Putamen (tissue), 1 donor: ENCODE measurements at regions not wholly inside any gene's neighbourhood (a gene's known extent, or its start where the extent isn't known, plus 50 kb on each side); places are given as distances from the start of the nearest gene placed in this dataset.
"Not testable (repeated sequence)": the region's sequence is repeated elsewhere in the genome, so short reads cannot be mapped to it uniquely, and the experiment has no call there.

Experiments used
- DNase-seq: peaks from one replicate; pipeline ENCODE4 v3.0.0-alpha.2; 2016; ENCODE audit warnings: low spot score

DNA sequence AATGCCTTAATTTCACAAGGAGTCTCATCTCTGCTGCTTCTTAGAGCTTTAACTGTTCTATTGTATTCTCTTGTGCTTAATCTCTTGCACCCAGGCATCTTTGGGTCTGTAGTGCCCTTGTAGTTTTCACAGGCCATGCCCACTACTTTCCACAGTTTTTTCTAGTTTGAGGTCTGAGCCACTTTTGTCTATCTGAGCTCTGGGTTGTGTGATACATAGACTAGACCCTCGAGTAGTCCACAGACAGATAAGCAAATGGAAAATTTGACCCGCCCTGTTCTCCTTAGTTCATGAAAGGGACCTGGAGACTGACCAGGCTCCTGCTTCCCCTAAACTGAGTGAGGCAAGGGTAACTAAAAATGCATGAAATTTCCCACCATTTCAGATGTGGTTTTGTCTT, 466.8 kb upstream of the ZEB2 start:
- DNase-seq, result no peak

DNA sequence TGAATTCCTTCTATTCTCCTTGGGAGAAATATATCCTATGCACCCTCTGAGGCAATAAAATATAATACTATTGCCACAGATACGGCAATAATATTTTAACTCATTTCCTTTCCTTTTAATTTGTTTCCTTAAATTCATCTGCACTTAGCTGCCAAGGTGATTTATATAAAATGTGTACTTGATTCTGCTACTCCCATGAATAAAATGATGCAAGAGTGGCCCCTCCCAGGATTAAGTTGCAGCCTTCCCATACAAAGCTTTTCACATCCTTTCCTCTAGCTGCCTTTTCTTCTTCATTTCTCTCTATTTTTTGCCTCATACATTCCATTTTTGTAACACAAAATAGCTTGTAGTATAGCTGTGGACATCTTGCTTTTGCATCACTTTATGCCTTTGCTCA, 464.1 kb upstream of the ZEB2 start:
- DNase-seq, result no peak

DNA sequence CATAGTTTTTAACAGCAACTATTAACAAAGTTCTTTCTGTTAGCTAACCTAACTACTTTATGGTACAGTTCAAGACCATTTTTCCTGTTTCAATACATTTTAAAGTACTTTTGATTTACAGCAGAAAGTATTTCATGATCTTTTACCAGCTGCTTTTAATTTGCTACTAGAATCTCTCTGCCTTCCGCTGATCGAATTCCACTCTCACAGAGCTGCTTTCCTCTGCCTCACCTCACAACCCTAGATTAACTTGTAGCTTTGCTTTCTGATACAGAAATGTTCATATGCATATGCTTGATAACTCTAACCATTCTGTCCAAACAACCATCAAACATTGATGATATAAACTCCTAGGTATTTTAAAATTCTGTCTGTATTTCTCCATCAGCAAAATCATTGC, 463.2 kb upstream of the ZEB2 start:
- no peak for DNase-seq

DNA sequence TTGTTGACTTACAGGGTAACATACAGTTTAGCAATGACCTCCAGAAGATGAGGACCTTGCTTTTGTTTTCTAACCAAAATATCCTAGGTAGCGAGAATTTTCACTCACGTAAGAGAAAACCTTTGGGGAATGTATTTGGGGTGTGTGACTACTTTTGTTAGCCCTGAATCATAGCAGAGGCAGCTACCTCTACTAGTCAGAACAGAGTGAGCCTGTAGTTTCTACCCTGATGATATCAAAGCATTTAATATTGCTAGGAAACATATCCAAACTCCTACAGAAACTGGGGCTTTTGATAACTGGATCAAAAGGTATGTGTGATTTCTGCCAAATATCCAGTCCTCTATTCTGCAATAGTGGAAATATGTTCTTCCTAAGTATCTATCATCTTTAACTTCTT, 462.6 kb upstream of the ZEB2 start:
- no peak for DNase-seq

DNA sequence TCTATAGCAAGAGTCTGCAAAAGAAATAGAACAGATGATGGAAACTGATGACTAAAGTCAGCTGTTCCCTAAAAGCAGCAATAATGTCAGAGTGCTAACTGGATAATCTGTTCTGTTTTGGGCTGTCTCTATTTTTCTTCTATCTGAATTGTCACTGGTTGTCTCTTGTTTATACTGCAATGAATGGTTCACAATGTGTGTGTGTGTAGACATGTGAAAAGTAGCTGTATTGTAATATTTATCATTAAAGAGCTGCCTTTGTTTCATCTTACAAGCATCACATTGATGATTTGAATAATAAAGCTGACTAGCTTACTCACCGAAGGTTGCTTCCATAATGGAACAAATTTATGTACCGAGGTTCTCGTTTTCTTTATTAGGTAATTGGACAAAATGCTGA, 456.0 kb upstream of the ZEB2 start:
- DNase-seq, result peak; percentile 89

DNA sequence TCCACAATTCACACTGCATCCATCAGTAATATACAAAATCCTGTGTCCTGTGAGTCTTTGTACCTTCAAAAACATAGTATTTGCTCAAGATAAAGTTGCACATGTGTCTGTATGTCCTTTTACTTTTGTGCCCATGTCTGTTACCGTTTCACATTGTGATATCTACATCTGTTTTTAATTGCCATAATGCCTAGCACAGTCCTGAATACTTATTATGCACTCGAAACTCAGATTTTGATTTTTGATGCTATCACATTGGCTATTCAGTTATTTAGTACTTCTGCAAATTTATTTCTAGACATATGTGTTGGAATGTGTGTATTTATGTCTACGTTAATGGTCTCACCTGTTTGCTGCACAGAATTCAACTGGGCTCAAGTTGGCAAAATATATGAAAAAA, 452.8 kb upstream of the ZEB2 start:
- no peak for DNase-seq

DNA sequence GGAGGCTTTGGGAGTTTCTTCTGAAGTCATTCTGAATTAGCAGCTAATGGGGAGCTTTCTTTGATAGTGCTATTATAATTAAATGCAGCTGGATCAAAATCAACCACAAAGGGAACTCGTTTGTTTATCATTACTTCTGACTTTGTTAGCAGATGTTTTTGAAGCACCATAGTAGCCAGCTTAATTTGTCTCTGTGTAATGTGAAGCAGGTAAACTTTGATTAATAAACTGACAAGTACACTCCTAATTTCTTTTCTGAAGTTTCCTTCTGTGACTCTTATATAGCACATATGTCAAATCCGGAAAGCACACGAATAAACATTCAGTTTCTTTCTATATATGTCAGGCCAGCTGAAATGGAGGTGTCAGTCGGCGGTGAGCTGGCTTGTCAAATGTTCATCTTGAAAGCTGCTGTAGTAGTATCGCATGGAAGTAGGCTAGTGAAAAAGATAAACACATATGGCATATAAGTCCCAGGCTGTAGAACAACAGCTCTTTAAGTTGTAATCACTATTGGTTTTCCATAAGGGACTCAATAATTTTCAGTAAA, 451.9 kb upstream of the ZEB2 start:
- no peak for DNase-seq

DNA sequence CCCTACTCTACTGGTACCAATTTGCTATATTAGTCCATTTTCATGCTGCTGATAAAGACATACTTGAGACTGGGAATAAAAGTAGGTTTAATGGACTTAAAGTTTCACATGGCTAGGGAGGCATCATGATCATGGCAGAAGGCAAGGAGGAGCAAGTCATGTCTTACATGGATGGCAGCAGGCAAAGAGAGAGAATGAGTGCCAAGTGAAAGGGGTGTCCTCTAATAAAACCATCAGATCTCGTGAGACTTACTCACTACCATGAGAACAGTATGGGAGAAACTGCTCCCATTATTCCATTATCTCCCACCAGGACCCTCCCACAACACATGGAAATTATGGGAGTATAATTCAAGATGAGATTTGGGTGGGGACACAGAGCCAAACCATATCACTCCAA, 450.5 kb upstream of the ZEB2 start:
- not testable (repeated sequence) for DNase-seq

DNA sequence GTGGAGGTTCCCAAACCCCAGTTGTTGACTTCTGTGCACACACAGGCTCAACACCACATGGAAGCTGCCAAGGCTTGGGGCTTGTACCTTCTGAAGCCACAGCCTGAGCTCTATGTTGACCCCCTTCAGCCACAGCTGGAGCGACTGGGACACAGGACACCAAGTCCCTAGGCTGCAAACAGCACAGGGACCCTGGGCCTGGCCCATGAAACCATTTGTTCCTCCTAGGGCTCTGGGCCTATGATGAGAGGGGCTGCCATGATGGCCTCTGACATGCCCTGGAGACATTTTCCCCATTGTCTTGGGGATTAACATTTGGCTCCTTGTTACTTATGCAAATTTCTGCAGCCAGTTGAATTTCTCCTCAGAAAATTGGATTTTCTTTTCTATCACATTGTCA, 449.6 kb upstream of the ZEB2 start:
- not testable (repeated sequence) for DNase-seq

DNA sequence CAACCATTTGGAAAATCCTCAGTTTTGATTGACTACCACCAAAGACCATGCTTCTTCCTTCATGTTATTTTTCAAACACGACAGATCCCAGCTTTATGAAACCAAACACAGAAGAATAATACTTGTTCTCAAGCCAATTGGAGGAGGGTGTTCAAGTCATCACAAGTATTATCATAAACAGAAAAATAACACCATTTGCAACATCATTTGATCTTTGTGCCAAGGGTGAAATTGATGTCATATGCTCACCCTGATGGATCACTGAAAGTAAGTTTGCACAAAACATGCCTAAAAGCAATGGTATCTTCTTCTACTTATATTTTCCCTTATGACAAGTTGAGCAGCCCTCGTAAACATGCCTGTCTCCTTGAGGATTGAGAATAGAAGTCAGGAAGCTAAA, 448.0 kb upstream of the ZEB2 start:
- no peak for DNase-seq

DNA sequence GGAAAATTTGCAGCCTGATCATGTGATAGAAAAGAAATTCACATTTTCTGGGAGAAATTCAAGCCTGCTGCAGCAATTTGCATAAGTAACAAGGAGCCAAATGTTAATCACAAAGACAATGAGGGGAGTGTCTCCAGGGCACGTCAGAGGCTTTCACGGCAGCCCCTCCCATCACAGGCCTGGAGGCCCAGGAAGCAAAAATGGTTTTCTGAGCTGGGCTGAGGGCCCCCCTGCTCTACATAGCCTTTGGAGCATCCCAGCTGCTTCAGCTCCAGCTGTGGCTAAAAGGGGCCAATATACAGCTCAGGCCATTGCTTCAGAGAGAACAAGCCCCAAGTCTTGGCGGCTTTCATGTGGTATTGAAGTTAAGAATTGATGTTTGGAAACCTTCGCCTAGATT, 445.3 kb upstream of the ZEB2 start:
- no peak for DNase-seq

DNA sequence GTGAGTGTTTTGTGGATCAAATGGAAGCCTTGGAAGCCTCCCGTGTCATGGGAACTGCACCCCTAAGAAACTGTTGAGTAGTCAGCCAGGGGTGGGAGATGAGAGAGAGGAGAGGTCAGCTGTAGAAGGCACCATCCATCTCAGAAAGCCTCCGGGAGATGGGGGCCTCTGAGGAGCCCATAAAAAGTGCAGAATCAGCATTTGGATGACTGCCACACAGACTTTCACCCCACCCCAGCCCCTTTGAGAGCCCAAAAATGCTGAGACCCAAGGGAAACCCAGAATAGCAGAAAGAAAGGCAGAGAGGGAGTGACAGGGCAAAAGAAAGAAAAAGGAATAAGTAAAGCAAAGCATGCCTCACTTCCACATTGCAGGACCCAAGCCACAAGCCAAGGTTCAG, 443.1 kb upstream of the ZEB2 start:
- no peak for DNase-seq

DNA sequence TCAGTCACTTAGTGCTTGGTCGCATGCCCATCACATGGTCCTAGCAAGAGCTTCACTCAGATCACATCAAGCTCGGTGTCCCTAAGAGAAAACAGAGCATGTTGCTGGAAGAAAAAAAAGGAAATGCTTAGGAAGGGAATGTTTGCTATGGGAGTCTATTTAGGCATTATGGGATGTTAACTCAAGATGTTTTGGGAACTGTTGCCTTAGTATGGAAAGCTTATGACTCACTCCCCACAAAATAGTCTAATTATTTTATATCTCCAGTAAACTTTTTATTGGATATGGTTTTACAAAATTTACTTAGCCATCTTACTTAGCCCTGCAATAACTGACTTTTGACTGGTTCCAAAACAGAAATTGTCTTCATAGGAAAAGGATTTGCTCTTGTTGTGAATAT, 439.5 kb upstream of the ZEB2 start:
- no peak for DNase-seq

DNA sequence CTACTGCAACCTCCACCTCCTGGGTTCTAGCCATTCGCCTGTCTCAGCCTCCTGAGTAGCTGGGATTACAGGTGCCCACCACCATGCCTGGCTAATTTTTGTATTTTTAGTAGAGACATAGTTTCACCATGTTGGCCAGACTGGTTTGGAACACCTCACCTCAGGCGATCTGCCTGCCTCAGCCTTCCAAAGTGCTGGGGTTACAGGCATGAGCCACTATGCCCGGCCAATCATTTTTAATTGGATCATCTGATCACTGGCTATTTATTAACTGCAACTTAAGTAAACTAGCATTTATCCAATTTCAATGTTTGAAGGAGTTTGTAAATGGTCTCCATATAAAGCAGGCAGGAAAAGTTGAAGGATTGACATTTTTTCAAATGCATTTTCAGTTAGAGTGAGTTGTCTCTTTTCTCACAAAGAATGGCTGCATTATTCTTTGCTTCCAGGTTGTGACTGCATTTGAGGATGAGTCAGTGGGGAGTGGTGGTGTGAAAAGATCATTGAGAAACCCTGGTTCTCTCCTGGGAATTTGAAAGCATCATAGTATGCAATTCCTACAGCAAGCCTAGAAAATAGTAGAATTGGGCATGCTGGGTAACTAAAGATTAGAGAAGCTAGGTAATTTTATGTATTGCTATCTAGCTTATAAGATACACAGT, 431.1 kb upstream of the ZEB2 start:
- no peak for DNase-seq

DNA sequence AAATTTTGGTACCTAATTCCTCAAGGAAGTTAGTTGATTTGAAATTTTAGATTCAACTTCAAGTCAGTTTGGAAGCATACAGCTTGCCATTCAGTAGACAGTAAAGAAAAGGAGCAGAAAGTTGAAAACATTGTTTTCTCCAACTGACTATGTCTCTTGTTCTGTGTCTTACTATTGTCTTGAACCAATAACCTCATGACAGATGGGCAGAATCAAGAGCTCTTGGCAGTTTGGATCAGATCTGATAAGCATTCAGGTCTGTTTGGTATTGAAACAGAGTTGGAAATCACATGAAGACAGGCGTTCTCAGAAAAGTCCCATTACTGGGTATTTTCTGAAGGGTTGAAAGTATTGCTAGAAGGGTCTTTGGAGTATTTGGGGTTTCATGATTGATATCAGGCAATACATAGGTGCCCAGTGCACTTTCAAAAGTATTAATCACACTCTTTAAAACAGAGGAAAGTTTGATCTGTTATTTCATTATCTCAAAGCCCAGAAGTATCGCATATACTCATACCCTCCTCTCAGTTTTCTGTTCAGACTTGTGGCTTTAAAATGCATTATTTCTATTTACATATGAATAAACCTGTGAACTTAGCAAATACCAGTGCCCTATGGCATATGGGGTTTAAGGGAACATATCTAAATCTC, 428.4 kb upstream of the ZEB2 start:
- DNase-seq, result no peak

DNA sequence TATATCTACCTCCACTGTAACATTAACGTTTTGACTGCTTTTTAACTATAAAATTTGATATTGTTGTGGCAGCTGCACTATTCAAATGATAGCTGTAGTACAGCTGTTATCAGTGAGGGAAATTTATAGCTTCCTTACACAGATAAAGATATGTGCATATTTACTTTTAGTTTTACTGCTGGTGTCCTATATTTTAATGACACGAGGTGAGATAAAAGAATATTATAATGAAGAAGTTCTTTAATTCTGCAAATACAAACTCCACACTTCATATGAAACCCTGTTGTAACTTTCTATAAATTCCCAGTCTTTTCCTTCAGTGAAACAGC, 427.8 kb upstream of the ZEB2 start:
- DNase-seq, result no peak

DNA sequence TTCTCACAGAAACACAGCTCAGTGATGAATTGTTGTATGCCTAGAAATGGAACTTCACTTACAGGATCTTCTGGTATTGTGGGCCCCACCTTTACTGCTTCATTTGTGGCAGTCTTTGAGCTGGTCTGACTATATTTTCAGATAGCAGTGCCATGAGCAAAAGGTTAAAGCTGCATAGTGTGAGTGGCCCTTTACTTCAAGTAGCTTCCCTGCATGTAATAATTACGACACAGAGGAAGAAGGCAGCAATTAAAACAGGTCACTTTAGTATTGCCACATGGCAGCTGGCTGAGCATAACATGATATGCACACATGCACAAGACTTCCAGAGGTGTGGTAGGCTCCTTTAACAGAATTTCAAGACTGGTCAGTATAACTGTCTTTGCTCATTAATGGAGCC, 426.3 kb upstream of the ZEB2 start:
- no peak for DNase-seq

DNA sequence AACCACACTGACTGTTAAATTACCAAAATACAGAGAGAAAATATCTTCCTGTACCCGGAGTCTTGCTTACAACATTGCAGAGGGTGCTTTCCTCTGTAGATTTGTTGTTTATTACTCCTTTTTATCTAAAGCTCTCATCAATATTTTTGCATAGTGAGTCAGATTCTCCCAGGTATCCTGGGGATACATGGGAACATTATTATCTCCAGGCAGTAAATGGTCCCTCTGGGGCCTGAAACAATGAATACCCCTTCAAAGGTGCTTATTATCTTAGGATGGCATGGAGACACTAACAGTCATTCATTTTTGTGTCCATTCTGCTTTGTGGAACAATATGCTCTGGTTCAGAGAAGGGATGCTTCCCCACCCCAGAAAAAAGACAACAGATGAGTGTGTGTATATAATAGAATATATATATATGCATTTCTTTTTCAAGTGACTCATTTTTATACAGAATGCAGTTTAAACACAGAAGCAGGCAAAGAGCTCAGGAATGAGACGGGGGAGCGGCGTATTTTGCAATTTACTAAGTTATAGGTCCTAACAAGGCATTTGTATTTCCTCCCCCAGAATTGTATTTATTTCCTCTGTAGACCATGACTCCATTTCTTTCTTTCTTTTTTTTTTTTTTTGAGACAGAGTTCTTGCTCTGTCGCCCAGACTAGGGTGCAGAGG, 424.8 kb upstream of the ZEB2 start:
- no peak for DNase-seq

DNA sequence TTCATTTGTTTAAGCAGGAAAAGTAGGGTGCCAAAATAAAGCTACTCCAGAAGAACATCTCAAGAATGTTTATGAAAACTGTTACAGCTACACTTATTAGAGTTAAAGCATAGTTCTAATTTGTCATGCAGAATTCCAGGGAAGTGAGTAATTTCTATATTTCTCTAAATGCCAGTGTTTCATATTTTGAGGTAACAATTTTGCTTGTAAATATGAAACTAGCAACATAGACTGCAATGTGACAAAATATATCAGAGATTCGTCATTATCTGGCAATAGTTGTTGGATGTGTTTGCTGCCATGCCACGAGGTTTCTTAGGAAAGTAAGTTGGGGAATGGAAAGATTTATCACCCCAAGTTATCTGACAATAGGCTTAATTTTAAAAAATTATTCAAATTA, 424.1 kb upstream of the ZEB2 start:
- DNase-seq, result no peak

DNA sequence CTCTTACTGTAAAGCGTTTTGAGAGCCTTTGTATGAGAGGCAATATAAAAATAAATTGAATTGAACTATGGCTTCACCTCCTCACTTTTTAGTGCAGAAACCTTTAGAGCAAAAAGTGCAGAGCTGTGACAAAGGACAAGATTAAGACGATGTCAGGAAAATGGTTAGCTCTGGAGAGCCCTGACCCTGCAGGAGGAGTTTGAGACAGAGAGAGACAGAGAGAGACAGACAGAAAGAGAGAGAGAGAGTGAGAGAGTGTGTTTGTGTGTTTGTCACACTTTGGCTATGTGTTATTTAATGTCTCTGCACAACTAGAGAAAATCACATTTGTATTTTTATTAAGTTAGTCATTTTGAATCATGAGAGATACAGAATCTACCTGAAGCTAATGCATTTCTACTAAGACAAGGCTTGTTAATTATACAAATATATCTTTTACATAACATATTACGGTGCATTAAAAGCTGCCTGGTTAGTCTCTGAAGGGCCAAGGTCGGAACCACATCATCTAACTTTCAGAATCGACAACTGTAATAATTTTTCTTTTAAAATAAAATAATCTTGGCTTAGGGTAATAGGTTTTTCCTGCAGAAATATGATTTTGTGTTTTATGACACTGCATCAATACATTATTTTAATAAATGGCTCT, 423.5 kb upstream of the ZEB2 start:
- DNase-seq, result no peak

DNA sequence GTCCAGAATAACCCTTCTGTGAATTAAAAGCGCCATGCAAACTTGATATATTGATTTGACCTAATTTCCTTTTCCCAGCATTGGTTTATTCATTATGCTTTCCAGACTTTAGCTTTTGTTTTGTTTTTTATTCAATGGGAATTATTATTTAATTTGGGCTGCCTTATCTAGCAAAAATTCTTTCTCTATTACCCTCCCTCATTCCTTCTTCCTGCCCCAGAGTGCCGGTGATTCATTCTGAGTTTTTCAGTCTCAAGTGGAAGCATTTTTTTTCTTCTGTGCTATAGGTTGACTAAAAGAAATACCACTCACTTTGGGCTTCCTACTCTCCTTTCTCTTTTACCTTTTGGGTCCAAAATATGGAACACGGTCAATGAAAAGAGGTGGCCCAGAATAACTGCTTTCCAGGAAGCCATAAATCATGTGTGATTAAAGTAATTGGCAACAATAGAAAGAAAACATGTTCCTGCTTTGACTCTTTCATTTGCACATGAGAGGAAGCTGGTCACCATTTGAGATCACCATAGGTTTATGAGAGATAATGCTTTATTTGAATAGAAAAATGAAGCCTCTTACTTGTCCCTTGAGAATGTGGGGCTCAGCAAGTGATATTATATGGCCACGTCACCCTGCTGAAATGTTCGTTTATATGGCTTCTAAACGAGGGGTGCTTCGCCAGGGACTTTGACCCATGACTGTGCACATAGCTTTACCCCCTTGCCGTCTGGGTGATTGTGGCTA, 422.8 kb upstream of the ZEB2 start:
- DNase-seq, result no peak

DNA sequence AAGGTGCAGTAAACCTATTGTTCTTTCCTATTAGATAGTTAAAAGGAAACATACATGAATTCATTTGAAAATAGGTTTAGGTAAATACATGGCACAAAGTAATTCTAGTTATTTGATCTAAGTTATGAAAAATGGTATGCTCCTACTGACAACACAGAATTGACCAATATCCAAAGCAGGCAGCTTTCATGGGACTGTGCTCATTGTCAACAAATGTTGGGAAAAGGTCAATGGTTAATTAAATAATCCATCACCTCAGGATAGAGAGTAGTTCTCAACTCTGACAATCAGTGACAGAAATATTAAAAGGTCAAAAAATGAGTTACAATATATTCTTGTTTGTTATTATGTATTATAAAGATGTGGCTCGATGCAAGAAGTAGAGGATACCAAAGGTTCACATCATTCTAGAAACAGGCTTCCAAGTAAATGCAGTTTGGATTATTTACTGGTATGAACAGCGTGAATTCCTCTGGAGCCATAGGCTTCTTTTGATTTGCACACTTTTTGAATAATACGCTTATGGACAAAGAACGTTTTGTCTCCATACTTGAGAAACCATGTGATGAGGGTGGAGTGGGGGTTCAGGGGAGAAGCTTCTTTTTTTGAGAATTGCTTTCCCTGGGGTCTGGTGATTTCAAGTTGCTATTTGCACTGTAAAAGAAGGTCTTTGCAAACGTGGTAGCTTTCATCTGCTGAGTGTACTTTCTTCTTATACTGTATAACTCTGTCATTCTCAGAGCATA, 422.0 kb upstream of the ZEB2 start:
- no peak for DNase-seq
